ENCODE measurements at regions not wholly inside any gene's neighbourhood (a gene's known extent, or its start where the extent isn't known, plus 50 kb on each side); places are given as distances from the start of the nearest gene placed in this dataset.
A peak's percentile ranks its signal among the peaks of the same experiment; 100 is the strongest.
"Not testable (repeated sequence)": the region's sequence is repeated elsewhere in the genome, so short reads cannot be mapped to it uniquely, and the experiment has no call there.

DNA sequence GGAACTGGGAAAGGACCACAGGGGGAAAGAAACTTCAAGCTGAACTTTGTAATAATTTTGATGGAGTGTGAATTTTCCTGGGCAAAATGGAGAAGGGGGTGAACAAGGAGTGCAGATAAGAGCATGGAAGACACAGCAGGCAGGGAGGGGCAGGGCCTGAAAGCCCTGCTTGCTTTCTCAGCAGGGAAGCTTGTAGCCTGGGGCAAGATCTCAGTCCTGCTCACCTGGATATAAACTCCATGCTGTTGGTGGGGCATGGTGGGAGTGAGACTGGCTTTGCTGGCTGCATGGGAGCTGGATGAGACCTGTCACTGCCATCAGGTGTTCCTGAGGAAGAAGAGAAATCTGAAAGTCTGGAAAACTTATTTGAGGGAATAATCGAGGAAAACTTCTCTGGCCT, 58.7 kb upstream of the RC3H1 start:
- Histone ChIP-seq H3K4me1 (no peaks in the 10 kb centered on the region), H3K9me3 (no peaks in the 10 kb centered on the region), H3K4me3 (replicated peaks in 1 of 3) (no peak overlapping the region), H3K36me3 (no peaks in the 10 kb centered on the region), H3K27me3 (no peaks in the 10 kb centered on the region), H3K27ac (no peak overlapping the region)
- intact Hi-C loops (cut with DNase I) = no loop called here
- TF ChIP-seq CTCF (IDR thresholded peaks at IDR 0.05) = no peak
- no peak for TF ChIP-seq POLR2A (IDR thresholded peaks at IDR 0.05)
- no peak for DNase-seq
- 80 to 81% methylated on average over 1 of the region's 1 CpG for WGBS, 2 donors

GRCh38 chr1:174079796-174080195, 57.6 kb upstream of the RC3H1 start:
- no peak overlapping the region for H3K4me3 ChIP-seq (replicated peaks in 1 of 3)
- no peaks in the 10 kb centered on the region for H3K27me3 ChIP-seq
- no peaks in the 10 kb centered on the region for H3K9me3 ChIP-seq
- H3K27ac ChIP-seq = no peak overlapping the region
- H3K4me1 ChIP-seq = peaks cover 0 to 10% of the 10 kb centered on the region in 2 donors
- DNase-seq = no peak
- intact Hi-C loops (cut with DNase I) = no loop called here
- no peaks in the 10 kb centered on the region for H3K36me3 ChIP-seq
- TF ChIP-seq CTCF (IDR thresholded peaks at IDR 0.05) = no peak
- no peak for TF ChIP-seq POLR2A (IDR thresholded peaks at IDR 0.05)

- DNase-seq; H3K9me3 ChIP-seq; H3K36me3 ChIP-seq; H3K27me3 ChIP-seq; H3K4me3 ChIP-seq (replicated peaks in 1 of 3); intact Hi-C loops (cut with DNase I); H3K27ac ChIP-seq: not testable (repeated sequence)
- peaks cover 0 to 10% of the 10 kb centered on the region in 2 donors for H3K4me1 ChIP-seq
- 90 to 95% methylated on average over 5 of the region's 5 CpGs for WGBS, 2 donors
Observed at GRCh38 chr1:174078916-174079315, 56.8 kb upstream of the RC3H1 start.

DNA sequence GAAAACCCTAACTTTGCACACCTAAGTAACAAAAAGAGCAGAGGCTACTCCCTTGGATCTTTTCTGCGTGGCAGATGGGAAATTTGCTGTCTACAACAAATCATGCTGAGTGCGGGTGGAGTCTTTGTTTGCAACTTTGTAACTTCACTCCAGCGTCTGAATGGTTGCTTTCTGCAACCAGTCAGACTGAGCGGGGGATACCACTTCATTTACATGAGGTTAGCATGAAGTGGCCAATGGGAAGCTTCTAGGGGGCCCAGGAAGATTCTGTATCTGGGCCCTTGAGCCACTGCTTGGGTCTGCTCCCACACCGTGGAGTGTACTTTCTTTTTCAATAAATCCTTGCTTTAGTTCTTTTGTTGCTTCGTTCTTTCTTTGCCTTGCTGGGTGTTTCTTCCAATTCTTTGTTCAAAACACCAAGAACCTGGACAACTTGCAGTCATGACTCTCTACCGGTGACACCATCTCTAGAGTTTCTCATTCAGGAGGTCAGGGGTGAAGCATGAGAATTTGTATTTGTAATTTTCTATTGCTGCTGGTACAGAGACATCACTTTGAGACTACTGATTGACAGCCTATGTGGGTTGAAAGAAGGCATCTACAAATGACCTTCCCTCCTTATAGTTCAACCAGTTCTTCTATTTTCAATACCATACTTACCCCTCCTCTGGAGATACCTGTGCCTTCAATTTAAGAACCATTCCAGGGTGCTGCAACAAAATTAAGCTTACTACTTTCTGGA, 55.8 kb upstream of the RC3H1 start:
- no peaks in the 10 kb centered on the region for H3K27me3 ChIP-seq
- H3K4me3 ChIP-seq (replicated peaks in 1 of 3) = no peak overlapping the region
- H3K4me1 ChIP-seq = peaks cover 0 to 10% of the 10 kb centered on the region in 2 donors
- 68 to 69% methylated on average over 7 of the region's 7 CpGs for WGBS, 2 donors
- H3K27ac ChIP-seq = no peak overlapping the region
- TF ChIP-seq POLR2A (IDR thresholded peaks at IDR 0.05) (no peak), CTCF (IDR thresholded peaks at IDR 0.05) (no peak)
- H3K36me3 ChIP-seq = no peaks in the 10 kb centered on the region
- no peaks in the 10 kb centered on the region for H3K9me3 ChIP-seq
- DNase-seq = no peak
- intact Hi-C loops (cut with DNase I) = no loop called here

DNA sequence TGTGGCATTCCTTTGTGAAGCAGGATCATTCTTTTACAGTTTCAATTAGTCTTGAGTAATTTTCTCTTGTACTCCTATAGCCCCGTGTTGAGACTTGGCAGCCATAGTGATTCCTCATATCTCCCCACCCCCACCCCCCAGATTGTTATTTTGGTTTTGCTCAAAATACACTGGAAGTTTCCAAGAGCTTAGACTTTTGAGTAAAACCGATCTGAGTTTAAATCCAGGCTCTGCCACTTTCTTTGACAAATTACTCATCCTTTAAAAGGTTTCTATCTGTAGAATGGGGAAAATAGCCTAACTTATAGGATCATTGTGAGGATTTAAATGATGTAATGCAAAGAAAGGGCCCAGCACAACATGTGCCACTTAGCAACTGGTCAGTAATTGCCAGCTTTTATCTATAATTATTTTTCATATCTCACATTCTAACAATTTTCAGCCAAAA, 53.1 kb upstream of the RC3H1 start:
- no peak overlapping the region for H3K27ac ChIP-seq
- intact Hi-C loops (cut with DNase I) = no loop called here
- no peaks in the 10 kb centered on the region for H3K36me3 ChIP-seq
- H3K4me3 ChIP-seq (replicated peaks in 1 of 3) = no peak overlapping the region
- 14 to 25% methylated on average over 2 of the region's 2 CpGs for whole genome bisulfite sequencing, 2 donors
- DNase-seq = no peak
- H3K27me3 ChIP-seq = no peaks in the 10 kb centered on the region
- H3K9me3 ChIP-seq = no peaks in the 10 kb centered on the region
- no peak for TF ChIP-seq POLR2A (IDR thresholded peaks at IDR 0.05)
- TF ChIP-seq CTCF (IDR thresholded peaks at IDR 0.05) = peak in 1 of 6 experiments; percentile 3
- peaks cover 0 to 10% of the 10 kb centered on the region in 2 donors for H3K4me1 ChIP-seq

All from thyroid gland (tissue), 4 donors.